RKO (cell line): ENCODE measurements at regions not wholly inside any gene's neighbourhood (a gene's known extent, or its start where the extent isn't known, plus 50 kb on each side); places are given as distances from the start of the nearest gene placed in this dataset.
"Not testable (repeated sequence)": the region's sequence is repeated elsewhere in the genome, so short reads cannot be mapped to it uniquely, and the experiment has no call there.

Source experiments
- DNase-seq: peaks from one replicate; pipeline ENCODE4 v3.0.0-alpha.2; 2016; ENCODE audit warnings: low spot score

- no peak for DNase-seq
These were observed 453.1 kb upstream of the MKI67 start for GRCh38 chr10:128579280-128579865.

- no peak for DNase-seq
These were observed 453.7 kb upstream of the MKI67 start for GRCh38 chr10:128579901-128580300.

GRCh38 chr10:128583125-128583524 lies 456.9 kb upstream of the MKI67 start:
- not testable (repeated sequence) for DNase-seq

GRCh38 chr10:128586599-128586998 lies 460.4 kb upstream of the MKI67 start:
- not testable (repeated sequence) for DNase-seq

- DNase-seq = no peak
These were observed 461.5 kb upstream of the MKI67 start for GRCh38 chr10:128587689-128588088.

- no peak for DNase-seq
These were observed 462.2 kb upstream of the MKI67 start for GRCh38 chr10:128588402-128588801.

GRCh38 chr10:128594688-128595087 lies 468.5 kb upstream of the MKI67 start:
- no peak for DNase-seq

GRCh38 chr10:128596906-128597305 lies 470.7 kb upstream of the MKI67 start:
- no peak for DNase-seq

- no peak for DNase-seq
These were observed 472.8 kb upstream of the MKI67 start for GRCh38 chr10:128599030-128599429.

- no peak for DNase-seq
These were observed 473.3 kb upstream of the MKI67 start for GRCh38 chr10:128599538-128599937.

GRCh38 chr10:128602183-128602582 lies 476.0 kb upstream of the MKI67 start:
- no peak for DNase-seq

- DNase-seq = no peak
These were observed 477.8 kb upstream of the MKI67 start for GRCh38 chr10:128604025-128604424.

- DNase-seq = no peak
These were observed 479.0 kb upstream of the MKI67 start for GRCh38 chr10:128605180-128605579.

GRCh38 chr10:128606055-128606454 lies 479.8 kb upstream of the MKI67 start:
- no peak for DNase-seq

- no peak for DNase-seq
These were observed 482.6 kb upstream of the MKI67 start for GRCh38 chr10:128608791-128609190.

GRCh38 chr10:128609460-128609859 lies 483.2 kb upstream of the MKI67 start:
- DNase-seq = no peak

- DNase-seq = no peak
These were observed 483.9 kb upstream of the MKI67 start for GRCh38 chr10:128610113-128610512.

- DNase-seq = no peak
These were observed 486.0 kb upstream of the MKI67 start for GRCh38 chr10:128612195-128612594.

- DNase-seq = no peak
These were observed 486.4 kb upstream of the MKI67 start for GRCh38 chr10:128612631-128613030.

- DNase-seq = no peak
These were observed 487.9 kb upstream of the MKI67 start for GRCh38 chr10:128614016-128614605.

GRCh38 chr10:128614802-128615553 lies 488.8 kb upstream of the MKI67 start:
- DNase-seq = no peak

- DNase-seq = no peak
These were observed 491.3 kb upstream of the MKI67 start for GRCh38 chr10:128617532-128617931.

GRCh38 chr10:128622706-128623105 lies 496.5 kb upstream of the MKI67 start:
- DNase-seq = no peak
